ENCODE measurements at regions not wholly inside any gene's neighbourhood (a gene's known extent, or its start where the extent isn't known, plus 50 kb on each side); places are given as distances from the start of the nearest gene placed in this dataset.

- H3K27me3 Mint-ChIP-seq (ENCODE audit: insufficient read depth), result no peaks in the 10 kb centered on the region; the same call in 1 of the 2 replicates
- no peak for DNase-seq
Measured at GRCh38 chr6:134368670-134369069, 50.8 kb upstream of the SGK1 start.

More at GRCh38 chr6:134368670-134369069, 50.8 kb upstream of the SGK1 start:
- Mint-ChIP-seq H3K4me1 (ENCODE audit: low read depth) (peaks cover 25% of the 10 kb centered on the region), H3K4me3 (no peak overlapping the region), H3K9me3 (no peaks in the 10 kb centered on the region), H3K27ac (no peak overlapping the region), H3K36me3 (ENCODE audit: low read depth) (no peaks in the 10 kb centered on the region)
- no peak for TF ChIP-seq CTCF (IDR thresholded peaks at IDR 0.05)

Data from HFFc6 (cell line).